H9 (cell line): ENCODE measurements at regions not wholly inside any gene's neighbourhood (a gene's known extent, or its start where the extent isn't known, plus 50 kb on each side); places are given as distances from the start of the nearest gene placed in this dataset.

Source experiments
- DNase-seq: peaks from one replicate; pipeline ENCODE4 v3.0.0-alpha.2; 2017
- H2AFZ ChIP-seq: one replicate; pipeline ENCODE4 v1.6.1; 2013; ENCODE audit warnings: mild to moderate bottlenecking, low read length, control low read depth, moderate library complexity
- H2AK5ac ChIP-seq: 2 replicates; pipeline ENCODE4 v1.6.1; 2013; ENCODE audit warnings: low read length, control low read depth, mixed read lengths; ENCODE audit not compliant: insufficient read length
- H2BK120ac ChIP-seq: one replicate; pipeline ENCODE4 v1.6.1; 2013; ENCODE audit warnings: low read depth, mild to moderate bottlenecking, low read length, control low read depth, inconsistent platforms; ENCODE audit not compliant: poor library complexity, severe bottlenecking
- H2BK12ac ChIP-seq: 2 replicates; pipeline ENCODE4 v1.6.1; 2013; ENCODE audit warnings: low read length, control low read depth, mixed read lengths, low read depth; ENCODE audit not compliant: insufficient read length
- H2BK15ac ChIP-seq: 2 replicates; pipeline ENCODE4 v1.6.1; 2013; ENCODE audit warnings: low read depth, low read length, control low read depth
- H2BK20ac ChIP-seq: one replicate; pipeline ENCODE4 v1.6.1; 2013; ENCODE audit warnings: low read depth, mild to moderate bottlenecking, low read length, control low read depth, inconsistent platforms; ENCODE audit not compliant: poor library complexity, severe bottlenecking
- H2BK5ac ChIP-seq: 2 replicates; pipeline ENCODE4 v1.6.1; 2013; ENCODE audit warnings: low read length, control low read depth, mixed read lengths; ENCODE audit not compliant: insufficient read length
- H3K14ac ChIP-seq: 2 replicates; pipeline ENCODE4 v1.6.1; 2013; ENCODE audit warnings: low read length, control low read depth; ENCODE audit not compliant: insufficient read depth
- H3K18ac ChIP-seq: 2 replicates; pipeline ENCODE4 v1.6.1; 2013; ENCODE audit warnings: low read depth, mild to moderate bottlenecking, mixed read lengths, low read length, control low read depth; ENCODE audit not compliant: insufficient read length
- H3K23ac ChIP-seq: 2 replicates; pipeline ENCODE4 v1.6.1; 2013; ENCODE audit warnings: low read length, control low read depth, mixed read lengths, low read depth; ENCODE audit not compliant: insufficient read length
- H3K23me2 ChIP-seq: 2 replicates; pipeline ENCODE4 v1.6.1; 2013; ENCODE audit warnings: low read depth, mild to moderate bottlenecking, mixed read lengths, low read length, control low read depth; ENCODE audit not compliant: insufficient read length, poor library complexity, severe bottlenecking
- H3K27ac ChIP-seq: 2 replicates; pipeline ENCODE4 v1.5.1; 2013; ENCODE audit warnings: low read length, control low read depth, mixed read lengths, low read depth; ENCODE audit not compliant: insufficient read length
- H3K27me3 ChIP-seq: 2 replicates; pipeline ENCODE4 v1.6.1; 2013; ENCODE audit warnings: low read length, control low read depth, inconsistent platforms; ENCODE audit not compliant: insufficient read depth
- H3K4ac ChIP-seq: 2 replicates; pipeline ENCODE4 v1.6.1; 2013; ENCODE audit warnings: low read depth, mild to moderate bottlenecking, control low read depth, inconsistent platforms, low read length, moderate library complexity
- H3K4me1 ChIP-seq: 2 replicates; pipeline ENCODE4 v1.6.1; 2013; ENCODE audit warnings: low read length, control low read depth, inconsistent platforms; ENCODE audit not compliant: insufficient read depth
- H3K4me2 ChIP-seq: 2 replicates; pipeline ENCODE4 v1.6.1; 2013; ENCODE audit warnings: low read length, control low read depth, mixed read lengths; ENCODE audit not compliant: insufficient read length, insufficient read depth
- H3K56ac ChIP-seq: 2 replicates; pipeline ENCODE4 v1.6.1; 2013; ENCODE audit warnings: low read depth, mild to moderate bottlenecking, mixed read lengths, low read length, control low read depth; ENCODE audit not compliant: insufficient read length
- H3K79me1 ChIP-seq: 2 replicates; pipeline ENCODE4 v1.6.1; 2013; ENCODE audit warnings: low read depth, mild to moderate bottlenecking, moderate library complexity, low read length, control low read depth, inconsistent platforms; ENCODE audit not compliant: insufficient read depth, poor library complexity, severe bottlenecking
- H3K79me2 ChIP-seq: 2 replicates; pipeline ENCODE4 v1.6.1; 2013; ENCODE audit warnings: low read length, control low read depth, inconsistent platforms; ENCODE audit not compliant: insufficient read depth
- H3K9ac ChIP-seq: 2 replicates; pipeline ENCODE4 v1.6.1; 2013; ENCODE audit warnings: low read length, control low read depth, mixed read lengths; ENCODE audit not compliant: insufficient read length; ENCODE audit errors: extremely low read depth
- H3K9me3 ChIP-seq: one replicate; pipeline ENCODE4 v1.6.1; 2013; ENCODE audit warnings: low read depth, low read length, inconsistent platforms; ENCODE audit not compliant: control insufficient read depth
- H3T11ph ChIP-seq: one replicate; pipeline ENCODE4 v1.6.1; 2013; ENCODE audit warnings: mild to moderate bottlenecking, low read length, control low read depth, inconsistent platforms
- H4K20me1 ChIP-seq: one replicate; pipeline ENCODE4 v1.6.1; 2013; ENCODE audit not compliant: control insufficient read depth, insufficient read length, insufficient read depth
- H4K5ac ChIP-seq: 2 replicates; pipeline ENCODE4 v1.6.1; 2013; ENCODE audit warnings: low read depth, mild to moderate bottlenecking, mixed read lengths, low read length, control low read depth; ENCODE audit not compliant: insufficient read length
- H4K8ac ChIP-seq: replicated peaks from 2 replicates; pipeline ENCODE4 v1.6.1; 2013; ENCODE audit warnings: low read length, control low read depth, mixed read lengths, low read depth; ENCODE audit not compliant: insufficient read length
- H4K91ac ChIP-seq: 2 replicates; pipeline ENCODE4 v1.6.1; 2013; ENCODE audit warnings: low read depth, mild to moderate bottlenecking, moderate library complexity, mixed read lengths, low read length, control low read depth; ENCODE audit not compliant: insufficient read length
- H3K27ac Mint-ChIP-seq, 3 experiments: 2 replicates in 2 of 3; 3 replicates in 1 of 3; pipeline ENCODE4 v1.8.0; 2020 to 2021; ENCODE audit warnings: mixed read lengths in 3 of 3, mild to moderate bottlenecking in 1 of 3, moderate library complexity in 1 of 3
- H3K27me3 Mint-ChIP-seq: 2 replicates; pipeline ENCODE4 v1.8.0; 2021; ENCODE audit warnings: low read depth, mild to moderate bottlenecking, moderate library complexity, mixed read lengths
- H3K36me3 Mint-ChIP-seq, 3 experiments: 2 replicates in 2 of 3; 3 replicates in 1 of 3; pipeline ENCODE4 v1.8.0; 2020 to 2021; ENCODE audit warnings: low read depth in 3 of 3, mixed read lengths in 3 of 3; ENCODE audit not compliant: insufficient read depth in 1 of 3
- H3K4me1 Mint-ChIP-seq, 2 experiments: 2 replicates each; pipeline ENCODE4 v1.8.0; 2020; ENCODE audit warnings: mixed read lengths in 2 of 2
- H3K4me3 Mint-ChIP-seq, 2 experiments: 2 replicates in 1 of 2; 3 replicates in 1 of 2; pipeline ENCODE4 v1.8.0; 2020 to 2021; ENCODE audit warnings: mild to moderate bottlenecking in 2 of 2, mixed read lengths in 2 of 2, moderate library complexity in 1 of 2
- H3K9me3 Mint-ChIP-seq, 2 experiments: 2 replicates in 1 of 2; 3 replicates in 1 of 2; pipeline ENCODE4 v1.8.0; 2020; ENCODE audit warnings: mild to moderate bottlenecking in 2 of 2, mixed read lengths in 2 of 2, moderate library complexity in 1 of 2
- TF ChIP-seq, protein P1 (sequence below): fragments of 200-600 bp; sonication (generic); conservative IDR thresholded peaks from 3 replicates; pipeline ENCODE4 v1.8.0; 2021; ENCODE audit warnings: antibody characterized with exemption, mild to moderate bottlenecking

DNA sequence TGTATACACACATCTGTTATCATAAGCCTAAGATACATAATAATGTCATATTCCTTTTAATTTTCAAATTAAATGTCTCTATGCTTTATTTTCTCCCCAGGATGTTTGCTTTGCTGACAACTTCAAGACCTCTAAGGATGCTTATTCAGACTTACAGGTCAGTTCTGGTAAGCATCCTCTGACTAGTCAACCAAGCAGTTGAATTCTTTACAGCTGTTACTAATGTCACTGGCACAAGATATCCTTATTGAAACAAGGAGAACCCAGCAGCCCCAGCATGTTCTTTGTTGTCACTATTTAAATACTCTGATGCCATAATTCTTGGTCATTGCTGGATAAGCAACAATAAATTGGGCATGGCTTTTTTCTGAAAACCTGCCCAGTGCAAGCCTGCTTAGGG lies 232.3 kb upstream of the PMFBP1 start:
- H2BK12ac ChIP-seq = no peak overlapping the region
- Mint-ChIP-seq H3K27ac (no peak overlapping the region), H3K36me3 (peaks cover 3 to 16% (median 9%) of the 10 kb centered on the region in 3 experiments; a peak in 6 of 7 replicates), H3K27me3 (no peaks in the 10 kb centered on the region), H3K4me3 (no peak overlapping the region), H3K9me3 (peaks cover 5 to 13% of the 10 kb centered on the region in 2 experiments), H3K4me1 (peaks cover 7 to 10% of the 10 kb centered on the region in 2 experiments)
- no peak overlapping the region for H3K4me2 ChIP-seq
- H3K9me3 ChIP-seq = no peaks in the 10 kb centered on the region
- H3T11ph ChIP-seq = no peak overlapping the region
- H3K23me2 ChIP-seq = no peaks in the 10 kb centered on the region
- H3K9ac ChIP-seq = no peak overlapping the region
- H2BK120ac ChIP-seq = no peak overlapping the region
- no peak overlapping the region for H3K23ac ChIP-seq
- H2BK15ac ChIP-seq = no peak overlapping the region
- no peak overlapping the region for H2BK20ac ChIP-seq
- TF ChIP-seq, protein P1, sequence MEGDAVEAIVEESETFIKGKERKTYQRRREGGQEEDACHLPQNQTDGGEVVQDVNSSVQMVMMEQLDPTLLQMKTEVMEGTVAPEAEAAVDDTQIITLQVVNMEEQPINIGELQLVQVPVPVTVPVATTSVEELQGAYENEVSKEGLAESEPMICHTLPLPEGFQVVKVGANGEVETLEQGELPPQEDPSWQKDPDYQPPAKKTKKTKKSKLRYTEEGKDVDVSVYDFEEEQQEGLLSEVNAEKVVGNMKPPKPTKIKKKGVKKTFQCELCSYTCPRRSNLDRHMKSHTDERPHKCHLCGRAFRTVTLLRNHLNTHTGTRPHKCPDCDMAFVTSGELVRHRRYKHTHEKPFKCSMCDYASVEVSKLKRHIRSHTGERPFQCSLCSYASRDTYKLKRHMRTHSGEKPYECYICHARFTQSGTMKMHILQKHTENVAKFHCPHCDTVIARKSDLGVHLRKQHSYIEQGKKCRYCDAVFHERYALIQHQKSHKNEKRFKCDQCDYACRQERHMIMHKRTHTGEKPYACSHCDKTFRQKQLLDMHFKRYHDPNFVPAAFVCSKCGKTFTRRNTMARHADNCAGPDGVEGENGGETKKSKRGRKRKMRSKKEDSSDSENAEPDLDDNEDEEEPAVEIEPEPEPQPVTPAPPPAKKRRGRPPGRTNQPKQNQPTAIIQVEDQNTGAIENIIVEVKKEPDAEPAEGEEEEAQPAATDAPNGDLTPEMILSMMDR = no peak
- H2AFZ ChIP-seq = no peak overlapping the region
- no peak overlapping the region for H3K14ac ChIP-seq
- H3K27ac ChIP-seq = no peak overlapping the region
- H4K8ac ChIP-seq = no peak overlapping the region
- DNase-seq = no peak
- no peaks in the 10 kb centered on the region; the same call in 1 of the 2 replicates for H3K4me1 ChIP-seq
- H3K56ac ChIP-seq = no peak overlapping the region
- H4K20me1 ChIP-seq = no peaks in the 10 kb centered on the region
- no peak overlapping the region for H4K91ac ChIP-seq
- H3K27me3 ChIP-seq = no peaks in the 10 kb centered on the region
- no peaks in the 10 kb centered on the region for H3K79me2 ChIP-seq
- no peaks in the 10 kb centered on the region for H3K79me1 ChIP-seq
- H2BK5ac ChIP-seq = no peak overlapping the region
- H4K5ac ChIP-seq = no peak overlapping the region
- H3K4ac ChIP-seq = no peak overlapping the region
- H2AK5ac ChIP-seq = no peak overlapping the region
- no peak overlapping the region for H3K18ac ChIP-seq
